AG10803 (cell line): ENCODE measurements at regions not wholly inside any gene's neighbourhood (a gene's known extent, or its start where the extent isn't known, plus 50 kb on each side); places are given as distances from the start of the nearest gene placed in this dataset.

Experiments
- DNase-seq: peaks from one replicate; pipeline ENCODE4 v3.0.0; 2010; ENCODE audit warnings: low read depth
- H3K4me3 ChIP-seq: 2 replicates; pipeline ENCODE4 v1.5.1; 2011; ENCODE audit warnings: mild to moderate bottlenecking, low read length, control low read depth
- TF ChIP-seq, protein P1 (sequence below): conservative IDR thresholded peaks from 2 replicates; pipeline ENCODE4 v1.5.1; 2011; ENCODE audit warnings: mild to moderate bottlenecking, low read length, control low read depth, inconsistent platforms

DNA sequence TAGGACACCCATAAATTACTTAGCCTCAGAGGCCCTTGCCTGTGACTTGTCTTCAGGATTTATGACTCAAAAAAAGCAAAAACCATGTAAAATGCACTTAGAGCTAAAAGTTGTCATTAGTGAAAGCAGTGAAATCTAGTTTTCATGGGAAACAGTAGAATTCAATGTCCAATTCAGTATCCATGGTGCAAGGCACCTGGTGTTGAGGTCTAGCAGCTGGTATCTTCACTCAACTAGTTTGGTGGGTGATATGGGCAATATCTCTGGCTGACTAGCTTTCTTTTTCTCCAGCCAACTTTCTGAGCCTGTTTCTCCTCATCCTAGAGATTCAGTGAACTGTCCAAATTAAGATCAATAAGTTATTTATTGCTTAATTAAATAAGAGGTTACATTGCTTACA is 229.8 kb upstream of the NDST4 start:
- no peak for DNase-seq
- TF ChIP-seq, protein P1, sequence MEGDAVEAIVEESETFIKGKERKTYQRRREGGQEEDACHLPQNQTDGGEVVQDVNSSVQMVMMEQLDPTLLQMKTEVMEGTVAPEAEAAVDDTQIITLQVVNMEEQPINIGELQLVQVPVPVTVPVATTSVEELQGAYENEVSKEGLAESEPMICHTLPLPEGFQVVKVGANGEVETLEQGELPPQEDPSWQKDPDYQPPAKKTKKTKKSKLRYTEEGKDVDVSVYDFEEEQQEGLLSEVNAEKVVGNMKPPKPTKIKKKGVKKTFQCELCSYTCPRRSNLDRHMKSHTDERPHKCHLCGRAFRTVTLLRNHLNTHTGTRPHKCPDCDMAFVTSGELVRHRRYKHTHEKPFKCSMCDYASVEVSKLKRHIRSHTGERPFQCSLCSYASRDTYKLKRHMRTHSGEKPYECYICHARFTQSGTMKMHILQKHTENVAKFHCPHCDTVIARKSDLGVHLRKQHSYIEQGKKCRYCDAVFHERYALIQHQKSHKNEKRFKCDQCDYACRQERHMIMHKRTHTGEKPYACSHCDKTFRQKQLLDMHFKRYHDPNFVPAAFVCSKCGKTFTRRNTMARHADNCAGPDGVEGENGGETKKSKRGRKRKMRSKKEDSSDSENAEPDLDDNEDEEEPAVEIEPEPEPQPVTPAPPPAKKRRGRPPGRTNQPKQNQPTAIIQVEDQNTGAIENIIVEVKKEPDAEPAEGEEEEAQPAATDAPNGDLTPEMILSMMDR, result no peak
- no peak overlapping the region for H3K4me3 ChIP-seq

DNA sequence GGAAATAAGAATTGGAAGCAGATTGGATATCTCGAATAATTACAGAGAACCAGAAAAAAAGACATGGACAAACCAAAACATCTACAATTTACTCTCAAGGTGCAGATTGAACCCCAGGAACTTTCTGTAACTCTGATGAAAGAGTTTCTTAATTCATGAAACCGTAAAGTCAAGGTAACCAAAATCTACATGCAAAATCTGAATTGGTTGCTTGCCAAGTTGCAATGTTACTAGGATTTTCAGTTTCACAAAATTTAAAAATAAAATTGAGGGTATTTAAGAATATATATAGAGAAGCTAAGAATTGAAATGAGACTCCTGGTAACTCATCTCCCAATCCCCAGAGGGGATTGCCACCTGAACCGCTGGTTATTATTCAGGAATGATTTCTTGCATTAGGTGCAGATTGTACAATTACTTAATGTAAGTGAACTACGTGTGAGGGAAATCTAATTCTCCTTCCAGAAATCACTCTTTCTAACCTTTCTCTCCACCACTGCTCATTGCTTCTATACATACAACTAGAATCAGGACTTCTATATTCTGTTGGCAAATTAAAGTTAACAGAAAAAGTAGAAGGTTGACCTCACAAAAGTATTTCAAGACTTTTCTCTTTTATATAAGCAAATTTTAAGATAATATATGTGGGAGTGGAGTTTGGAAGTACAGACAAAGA is 221.5 kb upstream of the NDST4 start:
- H3K4me3 ChIP-seq, result no peak overlapping the region
- TF ChIP-seq, protein P1, result no peak
- DNase-seq, result no peak

DNA sequence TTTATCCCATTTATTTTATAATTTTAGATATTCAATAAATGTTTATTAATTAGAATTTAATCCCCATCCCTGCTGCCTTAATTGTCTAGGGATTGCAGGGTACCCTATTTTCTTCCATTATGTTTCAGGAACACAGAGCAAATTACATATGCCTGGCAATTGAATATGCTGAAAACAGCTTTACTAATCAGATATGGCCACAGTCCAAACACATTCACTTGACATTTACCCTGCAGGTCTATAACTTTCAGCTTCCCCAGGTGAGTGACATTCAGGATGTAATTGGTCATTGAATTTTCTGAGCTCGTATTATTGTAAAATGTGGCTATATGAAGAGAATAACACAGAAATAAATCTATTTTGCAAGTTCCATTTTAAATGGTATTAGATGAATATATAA is 218.7 kb upstream of the NDST4 start:
- no peak for DNase-seq
- H3K4me3 ChIP-seq, result no peak overlapping the region
- TF ChIP-seq, protein P1, result no peak

DNA sequence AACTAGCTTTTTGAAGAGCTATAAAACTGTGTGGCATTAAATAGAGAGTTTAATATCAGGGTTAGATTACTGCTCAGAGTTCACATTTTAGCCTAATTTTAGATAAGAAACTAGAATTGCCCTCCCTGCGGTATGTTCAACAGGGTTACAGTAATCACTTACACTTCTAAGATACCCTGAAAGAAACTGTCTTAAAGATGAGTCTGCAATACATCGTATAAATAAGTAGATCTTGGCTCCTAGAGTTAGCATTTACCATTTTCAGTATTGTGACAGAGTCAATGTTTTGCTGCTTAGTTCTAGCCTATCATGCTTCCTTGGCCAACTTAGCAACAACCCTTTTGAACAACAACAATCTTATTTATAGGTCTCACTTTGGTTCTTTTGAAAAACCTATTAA is 217.8 kb upstream of the NDST4 start:
- DNase-seq, result no peak
- H3K4me3 ChIP-seq, result no peak overlapping the region
- TF ChIP-seq, protein P1, result no peak

DNA sequence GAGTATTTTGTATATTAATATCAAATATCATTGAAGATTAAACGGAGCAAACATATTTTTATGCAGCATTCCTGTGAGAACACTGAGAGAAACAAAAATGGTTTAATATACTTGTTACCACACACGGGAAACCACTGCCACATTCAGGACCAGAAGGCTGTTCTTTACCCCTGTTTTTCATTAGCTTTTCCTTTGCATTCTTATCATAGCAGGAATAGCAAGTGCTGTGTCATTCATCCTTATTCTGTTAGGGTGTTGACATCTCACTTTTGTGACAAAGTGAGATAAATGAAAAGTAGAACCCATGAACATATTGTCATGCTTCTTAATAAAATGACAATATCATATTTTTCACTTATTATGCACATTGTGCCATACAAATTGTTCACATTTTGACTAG is 212.4 kb upstream of the NDST4 start:
- H3K4me3 ChIP-seq, result no peak overlapping the region

DNA sequence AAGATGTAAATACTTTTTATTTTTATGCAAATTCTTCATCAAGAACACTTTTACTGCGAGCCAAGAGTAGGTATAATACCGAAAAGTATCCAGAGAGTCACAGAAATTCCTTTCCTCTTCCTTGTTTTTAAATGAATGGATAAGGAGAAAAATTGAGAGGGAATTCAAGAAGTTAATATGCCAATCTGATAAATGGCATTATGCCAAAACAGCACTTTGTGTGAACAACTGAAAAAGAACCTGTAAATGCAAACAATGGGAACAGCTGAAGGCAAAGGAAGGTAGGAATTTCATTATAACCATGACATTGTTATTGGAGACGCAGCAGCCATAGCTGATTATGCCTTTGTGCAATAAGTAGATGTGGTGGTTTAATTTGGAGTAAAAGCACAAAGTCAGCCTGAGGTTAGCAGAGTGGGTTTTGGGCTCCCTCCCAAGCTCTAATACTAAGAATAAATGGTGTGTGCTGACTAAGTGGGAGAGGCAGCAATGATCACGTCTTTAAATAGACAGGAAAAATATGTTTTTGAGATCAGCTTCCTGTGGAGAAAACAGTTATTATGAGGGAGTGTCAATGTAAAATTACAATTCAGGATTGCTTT is 209.8 kb upstream of the NDST4 start:
- H3K4me3 ChIP-seq, result no peak overlapping the region
- no peak for DNase-seq
- TF ChIP-seq, protein P1, result no peak

More for the DNA sequence above, 212.4 kb upstream of the NDST4 start:
- no peak for DNase-seq
- TF ChIP-seq, protein P1, result no peak

DNA sequence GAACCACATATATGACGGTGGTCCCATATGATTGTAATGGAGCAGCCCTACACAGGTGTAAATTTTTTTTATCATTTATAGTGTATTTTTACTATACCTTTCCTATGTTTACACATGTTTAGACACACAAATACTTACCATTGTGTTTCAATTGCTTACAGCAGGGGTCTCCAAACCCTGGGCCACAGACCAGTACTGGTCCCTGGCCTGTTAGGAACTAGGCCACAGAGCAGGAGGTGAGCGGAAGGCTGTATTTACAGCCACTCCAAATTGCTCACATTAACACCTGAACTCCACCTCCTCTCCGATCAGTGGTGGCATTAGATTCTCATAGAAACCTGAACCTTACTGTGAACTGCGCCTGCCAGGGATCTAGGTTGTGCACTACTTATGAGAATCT is 201.8 kb upstream of the NDST4 start:
- TF ChIP-seq, protein P1, result no peak
- DNase-seq, result no peak

More for the DNA sequence above, 201.8 kb upstream of the NDST4 start:
- H3K4me3 ChIP-seq, result no peak overlapping the region
